ENCODE measurements at regions not wholly inside any gene's neighbourhood (a gene's known extent, or its start where the extent isn't known, plus 50 kb on each side); places are given as distances from the start of the nearest gene placed in this dataset.
"Not testable (repeated sequence)": the region's sequence is repeated elsewhere in the genome, so short reads cannot be mapped to it uniquely, and the experiment has no call there.

DNA sequence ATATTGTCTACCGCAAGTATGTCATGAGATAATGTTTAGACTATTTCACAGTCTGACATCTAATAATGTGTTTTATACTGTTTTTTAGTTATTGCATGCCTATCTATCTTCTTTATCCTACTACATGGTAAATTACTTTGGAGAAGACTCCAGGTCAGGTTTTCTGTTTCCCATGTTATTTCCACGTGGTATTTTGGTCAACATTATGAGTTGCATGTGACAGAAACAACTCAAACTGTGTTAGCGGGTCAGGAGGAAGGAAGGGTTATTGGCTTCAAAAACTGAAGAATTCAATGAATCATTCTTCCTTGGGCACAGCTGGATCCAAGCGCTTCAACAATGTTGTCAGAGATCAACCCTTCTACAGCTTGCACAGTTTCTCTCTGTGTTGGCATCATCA lies 252.1 kb upstream of the CCNG1 start:
- no peak for DNase-seq

GRCh38 chr5:163189023-163189553 lies 248.3 kb upstream of the CCNG1 start:
- no peak for DNase-seq

DNA sequence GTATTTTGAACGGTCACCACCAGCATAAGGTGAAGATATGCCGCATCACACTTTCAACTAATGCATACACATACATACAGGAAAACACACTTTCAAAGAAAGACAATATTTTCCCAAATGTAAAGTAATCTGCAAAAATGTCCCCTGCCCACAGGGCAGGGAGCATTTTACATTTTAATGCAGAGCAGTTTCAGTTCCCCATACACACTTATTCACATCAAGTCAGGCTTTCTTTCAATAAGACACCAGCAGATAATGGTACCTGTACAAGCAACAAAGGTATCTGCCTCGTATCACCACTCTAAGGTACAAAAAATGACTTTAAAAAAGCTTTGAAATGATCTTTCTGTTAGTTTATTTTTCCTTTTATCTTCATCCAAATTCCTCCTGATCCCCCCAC lies 247.1 kb upstream of the CCNG1 start:
- DNase-seq, result no peak

- DNase-seq, result no peak
Measured at GRCh38 chr5:163190784-163191183, 246.6 kb upstream of the CCNG1 start.

DNA sequence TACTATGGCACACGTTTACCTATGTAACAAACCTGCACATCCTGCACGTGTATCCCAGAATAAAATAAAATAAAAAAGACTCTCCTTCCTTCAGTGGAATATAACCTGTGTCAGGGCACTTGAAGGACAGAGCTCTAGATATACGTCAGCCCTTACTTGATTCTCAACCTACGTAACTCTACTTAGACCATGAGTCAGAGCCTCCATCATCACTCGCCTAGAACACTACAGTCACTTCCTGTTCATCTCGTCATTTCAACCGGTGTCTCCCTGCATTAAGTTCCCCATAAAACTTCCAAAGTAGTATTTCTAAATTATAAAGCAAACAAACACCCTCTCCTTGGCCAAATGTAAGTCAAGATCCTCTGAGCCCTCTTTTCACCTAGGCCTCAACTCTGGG lies 243.5 kb upstream of the CCNG1 start:
- DNase-seq, result no peak

- no peak for DNase-seq
Measured at GRCh38 chr5:163205645-163206044, 231.8 kb upstream of the CCNG1 start.

- DNase-seq, result no peak
Measured at GRCh38 chr5:163221581-163221980, 215.8 kb upstream of the CCNG1 start.

DNA sequence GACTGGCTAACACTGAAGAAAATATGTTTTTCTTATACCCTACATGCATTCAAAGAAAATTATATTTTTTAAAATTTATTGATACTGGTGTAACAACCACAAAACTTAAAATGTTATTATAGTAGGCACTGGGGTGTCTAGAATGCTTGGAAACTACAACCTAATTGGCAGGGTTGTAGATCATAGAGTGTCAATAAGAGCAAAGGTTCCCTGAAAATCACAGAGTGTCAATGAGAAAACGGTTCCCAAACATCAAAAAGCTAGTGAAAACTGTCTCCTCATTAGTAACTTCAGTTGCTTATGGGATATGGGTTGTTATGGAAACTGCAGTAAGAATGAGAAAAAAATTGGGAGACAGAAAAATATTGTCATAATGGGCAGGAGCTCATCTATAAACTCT lies 214.4 kb upstream of the CCNG1 start:
- no peak for DNase-seq

GRCh38 chr5:163244445-163244987 lies 192.9 kb upstream of the CCNG1 start:
- no peak for DNase-seq

DNA sequence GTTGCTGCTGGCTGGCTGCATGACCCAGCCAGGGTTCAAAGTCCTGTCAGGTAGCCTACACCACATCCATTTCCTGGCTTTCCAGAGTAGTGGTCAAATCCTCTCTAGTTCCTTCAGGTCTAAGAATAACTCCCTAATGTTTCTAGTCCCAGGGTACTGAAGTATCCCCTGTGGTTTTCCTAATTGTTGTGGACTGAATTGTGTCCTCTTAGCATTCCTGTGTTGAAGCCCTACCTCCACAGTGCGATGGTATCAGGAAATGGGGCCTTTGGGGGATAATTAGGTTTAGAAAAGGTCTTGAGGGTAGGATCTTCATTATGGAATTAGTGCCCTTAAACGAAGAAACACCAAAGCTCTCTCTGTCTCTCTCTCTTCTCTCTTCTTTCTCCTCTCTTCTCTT lies 191.8 kb upstream of the CCNG1 start:
- no peak for DNase-seq

DNA sequence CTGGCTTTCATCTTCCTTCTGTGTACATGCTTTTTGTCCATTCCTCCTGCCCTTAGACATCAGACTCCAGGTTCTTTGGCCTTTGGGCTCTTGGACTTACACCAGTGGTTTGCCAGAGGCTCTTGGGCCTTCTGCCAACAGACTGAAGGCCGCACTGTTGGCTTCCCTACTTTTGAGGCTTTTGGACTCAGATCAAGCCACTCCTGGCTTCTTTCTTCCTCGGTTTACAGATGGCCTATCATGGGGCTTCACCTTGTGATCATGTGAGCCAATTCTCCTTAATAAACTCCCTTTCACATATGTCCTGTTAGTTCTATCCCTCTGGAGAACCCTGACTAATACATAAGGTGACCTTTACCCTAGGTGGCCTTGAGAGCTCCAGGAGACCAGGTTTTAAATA lies 189.1 kb upstream of the CCNG1 start:
- DNase-seq, result no peak

- no peak for DNase-seq
Measured at GRCh38 chr5:163248871-163249270, 188.5 kb upstream of the CCNG1 start.

DNA sequence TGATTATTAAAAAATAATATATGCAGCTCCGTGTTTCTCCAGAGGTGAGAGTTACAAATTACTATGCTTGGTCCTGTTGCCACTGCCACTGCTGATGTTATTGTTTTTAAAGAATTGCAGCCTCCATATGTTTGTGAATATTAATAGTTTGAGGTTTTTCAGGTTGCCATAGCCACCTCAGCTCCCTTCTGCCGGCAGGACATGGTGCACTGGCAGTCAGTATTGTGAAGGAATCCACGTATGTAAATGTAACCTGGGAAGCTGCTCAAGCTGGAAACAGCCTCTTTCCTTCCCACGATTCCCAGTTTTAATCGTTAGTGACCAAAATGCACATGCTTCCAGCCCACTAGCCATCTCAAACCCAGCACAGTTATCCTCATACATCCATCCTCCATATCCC lies 184.4 kb upstream of the CCNG1 start:
- DNase-seq, result no peak

GRCh38 chr5:163259495-163259894 lies 177.9 kb upstream of the CCNG1 start:
- DNase-seq, result no peak

DNA sequence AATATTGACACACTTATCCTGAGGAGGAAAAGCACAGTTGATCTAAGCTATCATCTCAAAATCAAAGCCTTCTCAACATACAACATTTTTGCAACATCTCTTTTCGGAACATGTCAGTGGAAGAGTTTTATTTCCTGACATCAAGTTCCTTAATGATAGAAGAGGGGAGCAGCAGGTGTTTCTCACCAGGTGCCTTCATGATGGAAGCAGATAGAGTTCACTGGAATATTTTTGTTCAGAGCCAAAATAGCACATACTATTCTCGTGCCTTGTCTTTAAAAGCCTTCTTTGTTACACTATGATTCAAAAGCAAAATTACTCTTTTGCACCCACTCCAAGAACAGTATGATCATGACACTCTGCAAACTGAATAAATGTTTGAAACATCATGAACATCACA lies 176.9 kb upstream of the CCNG1 start:
- DNase-seq, result no peak

GRCh38 chr5:163260961-163261360 lies 176.4 kb upstream of the CCNG1 start:
- DNase-seq, result no peak

- no peak for DNase-seq
Measured at GRCh38 chr5:163261647-163262269, 175.6 kb upstream of the CCNG1 start.

GRCh38 chr5:163266249-163266648 lies 171.1 kb upstream of the CCNG1 start:
- not testable (repeated sequence) for DNase-seq

- DNase-seq, result no peak
Measured at GRCh38 chr5:163269624-163270023, 167.8 kb upstream of the CCNG1 start.

GRCh38 chr5:163276466-163276865 lies 160.9 kb upstream of the CCNG1 start:
- DNase-seq, result no peak

GRCh38 chr5:163280897-163281296 lies 156.5 kb upstream of the CCNG1 start:
- DNase-seq, result not testable (repeated sequence)

DNA sequence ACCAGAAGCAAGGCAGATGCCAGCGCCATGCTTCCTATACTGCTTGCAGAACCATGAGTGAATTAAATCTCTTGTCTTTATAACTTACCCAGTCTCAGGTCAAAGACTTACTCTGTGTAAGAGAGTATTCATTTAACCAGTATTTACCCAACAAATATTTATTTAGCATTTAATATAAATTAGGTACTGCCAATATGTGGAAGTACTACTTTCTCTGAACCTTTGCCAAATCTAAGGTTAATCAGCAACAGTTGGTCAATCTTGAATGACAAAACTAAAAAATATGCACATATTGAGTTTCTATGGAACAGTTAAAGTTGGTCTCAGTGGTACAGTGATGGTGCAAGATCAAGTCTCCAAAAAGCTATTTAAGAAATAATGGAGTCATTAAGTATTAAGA lies 155.9 kb upstream of the CCNG1 start:
- DNase-seq, result no peak

- no peak for DNase-seq
Measured at GRCh38 chr5:163293836-163294235, 143.6 kb upstream of the CCNG1 start.

DNA sequence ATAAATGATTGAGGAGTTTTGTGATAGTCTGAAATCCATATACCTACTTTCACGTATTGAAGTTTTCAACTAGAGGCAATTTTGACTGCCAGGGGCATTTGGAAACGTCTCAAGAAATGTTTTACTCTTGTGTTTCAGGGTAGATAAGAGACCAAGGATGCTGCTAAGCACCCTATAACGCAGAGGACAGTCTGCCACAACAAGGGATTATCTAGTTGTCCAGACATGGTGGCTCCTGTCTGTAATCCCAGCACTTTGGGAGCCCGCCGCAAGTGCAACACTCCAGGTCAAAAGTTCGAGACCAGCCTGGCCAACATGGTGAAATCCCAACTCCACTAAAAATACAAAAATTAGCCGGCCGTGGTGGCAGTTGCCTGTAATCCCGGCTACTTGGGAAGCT lies 133.7 kb upstream of the CCNG1 start:
- no peak for DNase-seq

DNA sequence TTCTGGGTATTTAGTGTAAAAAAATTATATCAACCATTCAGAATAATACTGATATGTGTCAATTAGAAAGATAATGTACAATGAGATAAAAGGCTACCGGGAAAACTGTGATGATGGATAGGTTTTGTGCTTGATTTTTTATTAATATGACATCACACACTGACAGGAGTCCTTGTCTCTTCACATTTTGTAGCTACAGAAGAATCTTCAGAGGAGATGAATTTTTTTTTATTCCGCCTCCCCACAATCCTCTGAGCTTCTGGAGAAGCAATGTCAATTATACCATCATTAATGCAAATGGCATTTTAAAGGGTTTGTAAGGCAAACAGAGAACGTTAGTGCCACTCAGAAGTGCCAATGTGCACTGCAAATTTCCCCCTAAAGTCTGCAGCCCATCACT lies 131.7 kb upstream of the CCNG1 start:
- DNase-seq, result no peak
